Activated CD4-positive, alpha-beta memory T cell treated with anti-CD3 and anti-CD28 coated beads, Interleukin-2, amount 10 ng/mL, durations not matched to agents 7 days and 5 days (primary cell): ENCODE measurements at regions not wholly inside any gene's neighbourhood (a gene's known extent, or its start where the extent isn't known, plus 50 kb on each side); places are given as distances from the start of the nearest gene placed in this dataset.

Experiments used
- CTCF ChIA-PET: fragments of 350-600 bp; sonication (Branson Sonifier 250); formaldehyde crosslinking; loops from one replicate; lab custom pipeline; 2021; ENCODE audit warnings: antibody characterized with exemption, inconsistent platforms; lab: Charles Lee
- POLR2A ChIA-PET: fragments of 350-600 bp; sonication (Branson Sonifier 250); formaldehyde crosslinking; loops from one replicate; lab custom pipeline; 2021; ENCODE audit warnings: antibody characterized with exemption; lab: Charles Lee
- DNase-seq: peaks from one replicate; pipeline ENCODE4 v3.0.0-alpha.2; 2020
- H3K27ac Mint-ChIP-seq: one replicate; pipeline ENCODE4 v1.8.0; 2021; ENCODE audit warnings: mild to moderate bottlenecking, mixed read lengths
- H3K27me3 Mint-ChIP-seq: one replicate; pipeline ENCODE4 v1.8.0; 2021; ENCODE audit warnings: mixed read lengths
- H3K36me3 Mint-ChIP-seq: one replicate; pipeline ENCODE4 v1.8.0; 2021; ENCODE audit warnings: low read depth, mixed read lengths
- H3K4me1 Mint-ChIP-seq: one replicate; pipeline ENCODE4 v1.8.0; 2021; ENCODE audit warnings: mixed read lengths
- H3K4me3 Mint-ChIP-seq: one replicate; pipeline ENCODE4 v1.8.0; 2021; ENCODE audit warnings: mild to moderate bottlenecking, mixed read lengths
- H3K9me3 Mint-ChIP-seq: one replicate; pipeline ENCODE4 v1.8.0; 2021; ENCODE audit warnings: mixed read lengths

DNA sequence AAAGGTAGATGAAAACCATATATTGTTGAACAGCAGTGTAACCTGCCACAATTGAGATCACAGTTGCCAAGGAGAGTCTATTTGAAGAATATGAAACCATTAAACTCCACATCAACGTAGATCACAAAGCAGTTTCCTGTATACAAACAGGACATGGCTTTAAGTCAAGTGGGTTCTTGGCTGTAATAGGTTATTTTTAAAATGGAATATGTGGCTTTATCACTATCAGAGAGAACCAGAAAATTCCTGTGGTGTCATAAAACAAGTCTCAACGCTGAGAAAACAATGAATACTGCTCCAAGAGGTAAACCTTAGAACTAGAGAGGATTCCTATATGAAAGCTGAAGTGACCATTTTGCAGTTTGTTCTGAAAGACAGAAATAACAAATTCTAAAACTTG lies 999.7 kb downstream of the CDH11 start:
- CTCF ChIA-PET: no interaction called here
- no peak for DNase-seq
- H3K4me1 Mint-ChIP-seq: no peaks in the 10 kb centered on the region
- H3K27me3 Mint-ChIP-seq: no peaks in the 10 kb centered on the region
- POLR2A ChIA-PET: no interaction called here
- H3K27ac Mint-ChIP-seq: no peak overlapping the region
- no peak overlapping the region for H3K4me3 Mint-ChIP-seq
- no peaks in the 10 kb centered on the region for H3K36me3 Mint-ChIP-seq
- H3K9me3 Mint-ChIP-seq: peaks cover 8% of the 10 kb centered on the region

DNA sequence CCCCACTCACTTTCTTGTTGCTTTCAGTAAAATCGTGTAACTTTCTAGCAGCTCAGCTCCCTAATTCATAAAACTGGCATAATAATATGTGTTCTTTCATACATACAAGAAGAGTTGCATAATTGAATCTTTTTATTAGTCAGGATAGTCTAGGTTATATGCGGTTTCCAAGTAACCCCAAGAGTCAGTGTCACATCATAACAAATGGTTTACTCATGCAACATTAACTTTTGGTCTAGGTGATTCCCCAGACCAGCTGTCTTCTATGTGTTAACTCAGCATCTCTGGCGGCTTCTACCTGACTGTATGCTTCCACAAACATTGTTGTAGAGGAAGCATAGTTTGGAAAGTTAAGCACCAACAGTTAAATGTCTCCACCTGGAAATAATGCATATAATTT lies 1000.4 kb downstream of the CDH11 start:
- Mint-ChIP-seq H3K9me3 (peaks cover 8% of the 10 kb centered on the region), H3K4me3 (no peak overlapping the region), H3K27me3 (no peaks in the 10 kb centered on the region), H3K4me1 (no peaks in the 10 kb centered on the region), H3K27ac (no peak overlapping the region), H3K36me3 (no peaks in the 10 kb centered on the region)
- DNase-seq: no peak
- CTCF ChIA-PET: no interaction called here
- POLR2A ChIA-PET: no interaction called here

DNA sequence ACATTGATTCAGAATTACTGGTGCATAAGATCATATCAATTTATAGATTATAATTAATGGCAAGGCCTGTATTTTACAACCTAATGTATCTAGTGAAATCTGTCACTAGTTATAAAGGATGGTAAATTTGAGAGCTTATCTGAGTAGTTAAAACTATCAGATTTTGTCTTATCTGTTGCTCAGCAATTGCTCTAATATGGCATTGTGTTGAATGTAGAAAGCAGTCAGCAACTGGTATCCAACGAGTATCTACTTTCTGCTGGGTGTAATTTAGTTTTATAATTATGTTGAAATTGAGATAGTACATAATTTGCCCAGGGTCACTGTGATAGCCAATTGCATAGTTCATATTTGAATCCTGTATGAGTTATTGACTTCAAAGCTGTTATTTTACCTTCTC lies 1005.7 kb downstream of the CDH11 start:
- POLR2A ChIA-PET: no interaction called here
- Mint-ChIP-seq H3K9me3 (peaks cover 9% of the 10 kb centered on the region), H3K4me3 (no peak overlapping the region), H3K4me1 (no peaks in the 10 kb centered on the region), H3K27ac (no peak overlapping the region), H3K27me3 (no peaks in the 10 kb centered on the region), H3K36me3 (no peaks in the 10 kb centered on the region)
- CTCF ChIA-PET: no interaction called here
- no peak for DNase-seq

DNA sequence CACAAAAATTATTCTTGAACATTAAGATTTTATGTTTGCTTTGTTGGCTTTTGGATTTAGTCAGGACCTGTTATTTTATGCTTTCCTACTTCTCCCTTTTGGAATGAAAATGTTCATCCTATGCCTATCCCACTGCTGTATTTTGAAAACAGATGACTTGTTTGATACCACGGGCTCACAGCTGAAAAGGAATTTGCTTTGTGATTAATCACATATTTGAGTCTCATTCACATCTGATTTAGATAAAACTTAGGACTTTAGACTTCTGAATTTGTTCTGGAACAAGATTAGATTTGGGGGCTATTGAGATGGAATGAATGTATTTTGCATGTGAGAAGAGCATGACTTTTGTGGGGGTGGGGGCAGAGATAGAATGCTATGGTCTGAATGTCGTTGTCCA lies 1012.6 kb downstream of the CDH11 start:
- DNase-seq: no peak
- H3K4me1 Mint-ChIP-seq: no peaks in the 10 kb centered on the region
- H3K36me3 Mint-ChIP-seq: no peaks in the 10 kb centered on the region
- H3K4me3 Mint-ChIP-seq: no peak overlapping the region
- POLR2A ChIA-PET: no interaction called here
- H3K27ac Mint-ChIP-seq: no peak overlapping the region
- CTCF ChIA-PET: no interaction called here
- H3K9me3 Mint-ChIP-seq: peaks cover 17% of the 10 kb centered on the region
- no peaks in the 10 kb centered on the region for H3K27me3 Mint-ChIP-seq

- Mint-ChIP-seq H3K27ac (no peak overlapping the region), H3K27me3 (no peaks in the 10 kb centered on the region), H3K4me1 (no peaks in the 10 kb centered on the region), H3K4me3 (no peak overlapping the region), H3K9me3 (peaks cover 6% of the 10 kb centered on the region), H3K36me3 (no peaks in the 10 kb centered on the region)
- ChIA-PET CTCF (no interaction called here), POLR2A (no interaction called here)
- no peak for DNase-seq
These were observed 1019.2 kb downstream of the CDH11 start for GRCh38 chr16:64102654-64103053.

DNA sequence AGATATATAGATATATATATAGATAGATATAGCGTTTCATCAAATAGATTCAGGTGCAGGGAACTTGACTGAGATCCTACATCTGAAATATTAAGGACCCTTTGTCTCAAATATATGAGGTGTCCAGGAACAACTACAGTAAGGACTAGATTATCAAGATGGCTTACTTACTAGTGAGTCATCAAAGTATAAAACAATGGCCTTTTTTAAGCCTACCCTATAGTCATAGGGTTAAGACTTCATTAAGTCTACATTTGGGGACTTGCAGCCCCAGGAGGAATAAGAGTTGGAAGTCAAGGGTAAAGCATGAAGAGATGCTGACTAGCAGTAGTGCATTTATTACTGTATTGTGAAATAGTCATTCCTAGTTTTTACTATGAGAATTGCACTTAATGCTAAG lies 1023.4 kb downstream of the CDH11 start:
- Mint-ChIP-seq H3K9me3 (peaks cover 11% of the 10 kb centered on the region), H3K4me1 (no peaks in the 10 kb centered on the region), H3K4me3 (no peak overlapping the region), H3K27me3 (no peaks in the 10 kb centered on the region), H3K27ac (no peak overlapping the region), H3K36me3 (no peaks in the 10 kb centered on the region)
- POLR2A ChIA-PET: no interaction called here
- CTCF ChIA-PET: no interaction called here
- no peak for DNase-seq

GRCh38 chr16:64096689-64097088 lies 1025.2 kb downstream of the CDH11 start:
- H3K9me3 Mint-ChIP-seq: peaks cover 14% of the 10 kb centered on the region
- ChIA-PET POLR2A (no interaction called here), CTCF (no interaction called here)
- no peaks in the 10 kb centered on the region for H3K4me1 Mint-ChIP-seq
- H3K36me3 Mint-ChIP-seq: no peaks in the 10 kb centered on the region
- no peak overlapping the region for H3K4me3 Mint-ChIP-seq
- H3K27me3 Mint-ChIP-seq: no peaks in the 10 kb centered on the region
- DNase-seq: no peak
- H3K27ac Mint-ChIP-seq: no peak overlapping the region

DNA sequence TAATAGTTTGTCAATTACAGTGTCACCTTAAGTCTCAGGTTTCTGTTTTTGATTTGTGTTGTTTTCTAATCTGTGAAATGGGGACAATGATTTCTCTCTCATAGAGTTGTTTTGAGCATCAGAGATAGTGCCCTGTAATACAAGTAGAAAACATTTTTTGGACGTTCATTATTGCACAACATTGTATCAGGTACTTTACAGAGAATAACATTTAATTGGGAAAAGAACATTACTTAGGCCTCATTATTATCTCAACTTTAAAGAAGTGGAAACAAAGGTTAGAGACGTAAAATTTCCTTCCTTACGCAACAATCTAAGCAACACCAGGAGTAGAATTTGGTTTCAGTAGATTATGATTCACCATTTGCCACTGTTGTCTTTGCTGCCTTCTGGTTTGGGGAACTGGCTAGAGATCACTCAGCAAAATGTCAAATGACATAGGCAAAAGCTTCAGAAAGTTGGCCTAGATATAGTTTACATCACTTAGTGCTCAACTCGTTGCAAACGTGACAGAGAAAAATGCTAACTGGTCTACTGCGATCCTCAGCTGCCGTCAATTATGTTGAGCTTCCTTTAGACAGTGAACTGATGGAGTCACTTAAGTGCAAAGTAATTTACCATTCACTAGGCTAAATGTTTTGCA lies 1026.8 kb downstream of the CDH11 start:
- Mint-ChIP-seq H3K27me3 (no peaks in the 10 kb centered on the region), H3K9me3 (peaks cover 14% of the 10 kb centered on the region), H3K27ac (no peak overlapping the region), H3K4me1 (no peaks in the 10 kb centered on the region), H3K36me3 (no peaks in the 10 kb centered on the region), H3K4me3 (no peak overlapping the region)
- CTCF ChIA-PET: no interaction called here
- POLR2A ChIA-PET: no interaction called here
- no peak for DNase-seq

DNA sequence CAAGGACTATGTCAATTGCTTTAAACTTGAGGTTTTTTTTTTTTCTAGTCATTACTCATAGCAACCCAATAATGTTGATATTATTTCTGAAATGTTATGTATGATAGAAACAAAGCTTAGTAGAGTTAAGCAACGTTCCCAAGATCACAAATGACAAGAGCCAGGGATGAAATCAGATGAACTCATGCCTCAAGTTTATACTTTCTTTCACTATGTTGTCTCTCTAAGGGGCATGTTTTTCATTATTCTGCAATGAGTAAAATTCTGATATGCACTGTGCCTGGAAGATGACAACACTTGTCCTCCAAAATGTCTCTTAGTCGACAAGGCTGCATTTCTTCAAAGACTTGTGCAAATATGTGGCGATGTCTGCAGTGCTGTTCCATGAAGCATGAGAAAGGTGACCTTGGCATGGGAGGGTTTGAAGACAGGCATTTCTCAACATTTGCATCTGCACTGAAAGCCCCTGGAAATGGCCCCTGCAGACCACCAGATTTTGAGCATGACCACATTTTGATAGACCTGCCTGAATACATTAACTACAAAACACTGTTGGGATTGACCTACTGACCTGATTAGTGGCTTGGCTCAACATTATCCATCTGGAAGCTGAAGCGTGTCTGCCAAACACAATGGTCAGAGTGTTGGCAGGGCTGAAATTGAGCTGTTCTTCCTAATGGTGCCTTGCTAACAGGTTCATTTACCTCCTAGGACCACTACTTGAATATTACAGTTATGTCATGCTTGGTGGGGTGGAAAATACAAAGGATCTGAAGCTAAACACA lies 1027.5 kb downstream of the CDH11 start:
- CTCF ChIA-PET: no interaction called here
- Mint-ChIP-seq H3K27me3 (no peaks in the 10 kb centered on the region), H3K27ac (no peak overlapping the region), H3K4me1 (no peaks in the 10 kb centered on the region), H3K9me3 (peaks cover 10% of the 10 kb centered on the region), H3K36me3 (no peaks in the 10 kb centered on the region), H3K4me3 (no peak overlapping the region)
- DNase-seq: no peak
- POLR2A ChIA-PET: no interaction called here

- H3K4me1 Mint-ChIP-seq: no peaks in the 10 kb centered on the region
- ChIA-PET CTCF (no interaction called here), POLR2A (no interaction called here)
- no peak for DNase-seq
- no peak overlapping the region for H3K4me3 Mint-ChIP-seq
- peaks cover 10% of the 10 kb centered on the region for H3K9me3 Mint-ChIP-seq
- H3K27ac Mint-ChIP-seq: no peak overlapping the region
- no peaks in the 10 kb centered on the region for H3K36me3 Mint-ChIP-seq
- H3K27me3 Mint-ChIP-seq: no peaks in the 10 kb centered on the region
These were observed 1029.6 kb downstream of the CDH11 start for GRCh38 chr16:64092271-64092670.

- CTCF ChIA-PET: no interaction called here
- Mint-ChIP-seq H3K9me3 (peaks cover 11% of the 10 kb centered on the region), H3K27me3 (no peaks in the 10 kb centered on the region), H3K4me1 (no peaks in the 10 kb centered on the region), H3K4me3 (no peak overlapping the region), H3K36me3 (no peaks in the 10 kb centered on the region), H3K27ac (no peak overlapping the region)
- DNase-seq: no peak
- POLR2A ChIA-PET: no interaction called here
These were observed 1031.5 kb downstream of the CDH11 start for GRCh38 chr16:64090327-64090726.

DNA sequence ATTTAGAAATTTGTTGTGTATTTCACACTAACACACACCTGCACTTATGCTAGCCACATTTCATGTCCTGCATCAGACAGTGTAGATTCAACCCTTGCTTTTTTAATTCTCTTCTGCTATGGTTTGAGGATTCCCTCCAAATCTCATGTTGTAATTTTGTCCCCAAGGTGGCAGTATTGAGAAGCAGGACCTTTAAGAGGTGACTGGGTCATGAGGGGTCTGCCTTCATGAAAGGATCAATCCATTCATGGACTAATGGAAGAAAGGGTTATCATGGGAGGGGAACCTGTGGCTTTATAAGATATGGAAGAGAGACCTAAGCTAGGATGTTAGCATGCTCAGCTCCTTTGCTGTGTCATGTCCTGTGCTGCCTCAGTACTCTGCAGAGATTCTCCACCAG lies 1032.2 kb downstream of the CDH11 start:
- CTCF ChIA-PET: no interaction called here
- H3K36me3 Mint-ChIP-seq: no peaks in the 10 kb centered on the region
- H3K27me3 Mint-ChIP-seq: no peaks in the 10 kb centered on the region
- H3K9me3 Mint-ChIP-seq: peaks cover 12% of the 10 kb centered on the region
- H3K4me1 Mint-ChIP-seq: no peaks in the 10 kb centered on the region
- no peak overlapping the region for H3K27ac Mint-ChIP-seq
- POLR2A ChIA-PET: no interaction called here
- DNase-seq: no peak
- no peak overlapping the region for H3K4me3 Mint-ChIP-seq

GRCh38 chr16:64088838-64089237 lies 1033.0 kb downstream of the CDH11 start:
- Mint-ChIP-seq H3K36me3 (no peaks in the 10 kb centered on the region), H3K9me3 (peaks cover 11% of the 10 kb centered on the region), H3K4me1 (no peaks in the 10 kb centered on the region), H3K4me3 (no peak overlapping the region), H3K27me3 (no peaks in the 10 kb centered on the region), H3K27ac (no peak overlapping the region)
- no peak for DNase-seq
- ChIA-PET POLR2A (no interaction called here), CTCF (no interaction called here)

- H3K27ac Mint-ChIP-seq: no peak overlapping the region
- no peaks in the 10 kb centered on the region for H3K4me1 Mint-ChIP-seq
- ChIA-PET CTCF (no interaction called here), POLR2A (no interaction called here)
- DNase-seq: no peak
- peaks cover 5% of the 10 kb centered on the region for H3K9me3 Mint-ChIP-seq
- no peaks in the 10 kb centered on the region for H3K27me3 Mint-ChIP-seq
- no peak overlapping the region for H3K4me3 Mint-ChIP-seq
- H3K36me3 Mint-ChIP-seq: no peaks in the 10 kb centered on the region
These were observed 1036.6 kb downstream of the CDH11 start for GRCh38 chr16:64085296-64085695.
